Osteoblast (primary cell): ENCODE measurements at regions not wholly inside any gene's neighbourhood (a gene's known extent, or its start where the extent isn't known, plus 50 kb on each side); places are given as distances from the start of the nearest gene placed in this dataset.

ENCODE experiments used
- DNase-seq: peaks from one replicate; pipeline ENCODE4 v3.0.0; 2011; ENCODE audit warnings: low spot score, mixed read lengths; ENCODE audit not compliant: insufficient read length; ENCODE audit errors: missing footprints
- H2AFZ ChIP-seq: 2 replicates; pipeline ENCODE4 v1.6.0; 2011; ENCODE audit warnings: mild to moderate bottlenecking, low read length
- H3K27ac ChIP-seq: 2 replicates; pipeline ENCODE4 v1.5.1; 2011; ENCODE audit warnings: mild to moderate bottlenecking, low read depth, low read length, moderate library complexity
- H3K27me3 ChIP-seq: 2 replicates; pipeline ENCODE4 v1.6.0; 2012; ENCODE audit warnings: mild to moderate bottlenecking, control low read depth, inconsistent platforms, low read length, moderate library complexity; ENCODE audit not compliant: insufficient read depth
- H3K36me3 ChIP-seq: 2 replicates; pipeline ENCODE4 v1.5.1; 2011; ENCODE audit warnings: mild to moderate bottlenecking, low read length, control low read depth, moderate library complexity; ENCODE audit not compliant: insufficient read depth
- H3K4me1 ChIP-seq: 2 replicates; pipeline ENCODE4 v1.5.1; 2011; ENCODE audit warnings: mild to moderate bottlenecking, low read length, control low read depth, moderate library complexity; ENCODE audit not compliant: insufficient read depth
- H3K4me2 ChIP-seq: 2 replicates; pipeline ENCODE4 v1.6.0; 2011; ENCODE audit warnings: mild to moderate bottlenecking, low read length; ENCODE audit not compliant: insufficient read depth
- H3K4me3 ChIP-seq: fragments of 200-600 bp; sonication (generic); 3 replicates; pipeline ENCODE4 v1.5.1; 2012; ENCODE audit warnings: mild to moderate bottlenecking, low read length, inconsistent platforms; ENCODE audit not compliant: insufficient read depth
- H3K79me2 ChIP-seq: 2 replicates; pipeline ENCODE4 v1.6.0; 2012; ENCODE audit warnings: mild to moderate bottlenecking, low read length, control low read depth, inconsistent platforms; ENCODE audit not compliant: insufficient read depth
- H3K9me3 ChIP-seq: 2 replicates; pipeline ENCODE4 v1.5.1; 2011; ENCODE audit warnings: low read depth, low read length, control low read depth
- H4K20me1 ChIP-seq: 2 replicates; pipeline ENCODE4 v1.6.0; 2012; ENCODE audit warnings: mild to moderate bottlenecking, low read length, control low read depth; ENCODE audit not compliant: insufficient read depth
- TF ChIP-seq, protein P1 (sequence below): IDR thresholded peaks from 2 replicates; pipeline ENCODE4 v1.5.1; 2011; ENCODE audit warnings: mild to moderate bottlenecking, low read depth, low read length, moderate library complexity; ENCODE audit errors: extremely low read depth

DNA sequence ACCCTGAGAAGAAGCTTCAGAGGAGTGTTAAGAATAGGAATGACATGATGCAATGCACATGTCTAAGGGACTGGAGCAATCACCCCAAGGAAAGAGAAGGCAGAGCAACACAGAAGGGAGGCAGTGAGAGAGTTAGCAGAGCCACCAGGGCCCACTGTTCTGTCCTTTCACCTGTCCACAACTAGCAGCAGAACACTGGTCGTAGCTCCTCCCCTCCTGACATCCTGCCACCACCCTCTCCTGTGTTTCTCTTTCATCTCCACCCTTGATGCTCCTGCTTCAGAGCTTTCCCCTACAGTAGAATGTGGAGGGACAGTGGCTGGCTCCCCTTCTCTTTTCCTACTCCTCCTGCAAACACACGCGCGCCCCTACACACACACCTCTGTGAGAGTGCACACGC is 483.4 kb upstream of the KIF2A start:
- Histone ChIP-seq H3K79me2 (no peaks in the 10 kb centered on the region), H3K27ac (no peak overlapping the region), H3K27me3 (peaks cover 9% of the 10 kb centered on the region), H3K4me2 (no peak overlapping the region), H2AFZ (no peak overlapping the region), H4K20me1 (no peaks in the 10 kb centered on the region), H3K4me3 (no peak overlapping the region), H3K9me3 (no peaks in the 10 kb centered on the region), H3K36me3 (no peaks in the 10 kb centered on the region), H3K4me1 (no peaks in the 10 kb centered on the region)
- DNase-seq: no peak
- TF ChIP-seq, protein P1, sequence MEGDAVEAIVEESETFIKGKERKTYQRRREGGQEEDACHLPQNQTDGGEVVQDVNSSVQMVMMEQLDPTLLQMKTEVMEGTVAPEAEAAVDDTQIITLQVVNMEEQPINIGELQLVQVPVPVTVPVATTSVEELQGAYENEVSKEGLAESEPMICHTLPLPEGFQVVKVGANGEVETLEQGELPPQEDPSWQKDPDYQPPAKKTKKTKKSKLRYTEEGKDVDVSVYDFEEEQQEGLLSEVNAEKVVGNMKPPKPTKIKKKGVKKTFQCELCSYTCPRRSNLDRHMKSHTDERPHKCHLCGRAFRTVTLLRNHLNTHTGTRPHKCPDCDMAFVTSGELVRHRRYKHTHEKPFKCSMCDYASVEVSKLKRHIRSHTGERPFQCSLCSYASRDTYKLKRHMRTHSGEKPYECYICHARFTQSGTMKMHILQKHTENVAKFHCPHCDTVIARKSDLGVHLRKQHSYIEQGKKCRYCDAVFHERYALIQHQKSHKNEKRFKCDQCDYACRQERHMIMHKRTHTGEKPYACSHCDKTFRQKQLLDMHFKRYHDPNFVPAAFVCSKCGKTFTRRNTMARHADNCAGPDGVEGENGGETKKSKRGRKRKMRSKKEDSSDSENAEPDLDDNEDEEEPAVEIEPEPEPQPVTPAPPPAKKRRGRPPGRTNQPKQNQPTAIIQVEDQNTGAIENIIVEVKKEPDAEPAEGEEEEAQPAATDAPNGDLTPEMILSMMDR: no peak

DNA sequence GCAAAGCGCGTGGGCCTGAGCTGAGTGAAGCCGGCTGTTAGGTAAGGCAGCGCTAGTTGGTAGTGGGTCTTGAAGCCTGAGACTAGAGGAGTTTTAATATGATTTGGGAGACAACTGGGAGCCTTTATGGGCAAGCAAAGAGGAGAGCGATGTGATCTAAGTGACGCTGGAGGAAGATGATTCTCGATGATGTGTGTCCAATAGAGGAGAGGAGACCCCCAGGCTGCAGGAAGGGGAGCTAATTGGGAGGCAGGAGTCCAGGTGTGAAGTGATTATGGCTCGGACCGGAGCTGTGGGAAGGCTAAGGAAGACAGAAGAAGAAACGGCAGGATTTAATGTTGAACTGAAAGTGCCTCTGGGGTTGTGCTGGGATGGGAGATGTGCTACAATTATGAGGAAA is 482.9 kb upstream of the KIF2A start:
- H3K4me3 ChIP-seq: no peak overlapping the region
- no peak for DNase-seq
- H3K9me3 ChIP-seq: no peaks in the 10 kb centered on the region
- H3K27ac ChIP-seq: no peak overlapping the region
- no peaks in the 10 kb centered on the region for H4K20me1 ChIP-seq
- H3K4me1 ChIP-seq: no peaks in the 10 kb centered on the region
- TF ChIP-seq, protein P1: no peak
- H3K4me2 ChIP-seq: no peak overlapping the region
- H2AFZ ChIP-seq: no peak overlapping the region
- peaks cover 9% of the 10 kb centered on the region for H3K27me3 ChIP-seq
- H3K79me2 ChIP-seq: no peaks in the 10 kb centered on the region
- no peaks in the 10 kb centered on the region for H3K36me3 ChIP-seq

DNA sequence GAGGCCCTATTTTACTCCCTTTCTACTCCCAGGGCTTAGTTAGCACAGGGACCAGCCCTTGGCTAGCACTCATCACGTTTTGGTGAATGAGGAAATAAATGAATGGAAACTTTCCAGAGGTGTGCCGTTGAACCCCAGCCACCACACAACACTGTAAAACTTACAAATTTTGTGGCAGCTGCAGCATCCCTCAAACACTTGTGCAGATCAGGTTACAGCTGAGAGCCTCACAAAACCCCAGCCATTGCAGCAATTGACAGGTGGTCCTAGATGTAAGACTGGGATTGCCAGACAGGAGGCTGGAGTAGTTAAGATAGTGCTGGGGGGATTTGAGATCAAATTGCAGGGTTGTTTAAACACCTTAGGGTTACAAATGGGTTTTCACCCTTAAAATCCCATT is 482.2 kb upstream of the KIF2A start:
- Histone ChIP-seq H3K4me1 (no peaks in the 10 kb centered on the region), H3K27me3 (peaks cover 6% of the 10 kb centered on the region), H2AFZ (no peak overlapping the region), H3K27ac (no peak overlapping the region), H3K36me3 (no peaks in the 10 kb centered on the region), H3K4me3 (no peak overlapping the region), H3K4me2 (no peak overlapping the region), H3K79me2 (no peaks in the 10 kb centered on the region), H4K20me1 (no peaks in the 10 kb centered on the region), H3K9me3 (no peaks in the 10 kb centered on the region)
- DNase-seq: no peak
- TF ChIP-seq, protein P1: no peak

DNA sequence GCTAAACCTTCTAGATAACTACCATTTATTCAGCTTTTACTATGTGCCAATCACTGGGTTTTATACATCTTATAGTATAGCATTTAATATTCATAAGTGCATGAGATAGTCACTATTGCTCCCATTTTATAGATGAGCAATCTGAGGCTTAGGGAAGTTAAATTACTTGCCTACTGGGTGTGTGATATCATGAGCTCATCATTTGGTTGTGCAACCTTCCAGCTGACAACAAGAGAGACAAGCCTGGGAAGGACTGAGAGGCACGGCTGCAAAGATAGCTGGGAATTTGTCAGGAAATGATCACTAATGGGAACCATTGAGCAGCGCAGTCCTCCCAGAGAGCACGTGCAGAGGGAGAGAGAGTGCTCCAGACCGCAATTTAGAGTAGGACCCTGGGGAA is 481.6 kb upstream of the KIF2A start:
- H3K4me3 ChIP-seq: no peak overlapping the region
- no peaks in the 10 kb centered on the region for H3K9me3 ChIP-seq
- DNase-seq: no peak
- peaks cover 1% of the 10 kb centered on the region for H3K27me3 ChIP-seq
- no peaks in the 10 kb centered on the region for H4K20me1 ChIP-seq
- TF ChIP-seq, protein P1: no peak
- no peak overlapping the region for H2AFZ ChIP-seq
- no peak overlapping the region for H3K27ac ChIP-seq
- no peaks in the 10 kb centered on the region for H3K36me3 ChIP-seq
- H3K4me2 ChIP-seq: no peak overlapping the region
- no peaks in the 10 kb centered on the region for H3K4me1 ChIP-seq
- no peaks in the 10 kb centered on the region for H3K79me2 ChIP-seq
